GM13976 (cell line): ENCODE measurements at regions not wholly inside any gene's neighbourhood (a gene's known extent, or its start where the extent isn't known, plus 50 kb on each side); places are given as distances from the start of the nearest gene placed in this dataset.

ENCODE experiments used
- DNase-seq: peaks from one replicate; pipeline ENCODE4 v3.0.0; 2012; ENCODE audit warnings: low spot score
- CTCF ChIP-seq: IDR thresholded peaks from 2 replicates; pipeline ENCODE4 v1.5.1; 2012; ENCODE audit warnings: borderline replicate concordance, mild to moderate bottlenecking; ENCODE audit not compliant: insufficient read depth; ENCODE audit errors: extremely low read depth, missing control alignments, control extremely low read depth
- in situ Hi-C: fragments of 300-500 bp; cut with MboI; formaldehyde crosslinking; loops from one replicate; pipeline ENCODE4 v1.12.0; 2022; ENCODE audit warnings: low sequenced_read_pairs, mixed read lengths, inconsistent platforms; ENCODE audit not compliant: unreplicated experiment

GRCh38 chr6:151740820-151741219, 66.7 kb upstream of the ESR1 start:
- in situ Hi-C loops = no loop called here
- no peak for TF ChIP-seq CTCF
- no peak for DNase-seq

GRCh38 chr6:151747896-151748295, 59.6 kb upstream of the ESR1 start:
- no peak for DNase-seq
- in situ Hi-C loops = no loop called here
- TF ChIP-seq CTCF = no peak

GRCh38 chr6:151749341-151749740, 58.1 kb upstream of the ESR1 start:
- no peak for DNase-seq
- in situ Hi-C loops = no loop called here
- no peak for TF ChIP-seq CTCF

- no peak for TF ChIP-seq CTCF
- in situ Hi-C loops = no loop called here
- DNase-seq = no peak
Observed at GRCh38 chr6:151753581-151753980, 53.9 kb upstream of the ESR1 start.

- no peak for TF ChIP-seq CTCF
- peak; percentile 39 for DNase-seq
- in situ Hi-C loops = no loop called here
Observed at GRCh38 chr6:151757506-151757955, 50.0 kb upstream of the ESR1 start.
